NB4 (cell line): ENCODE measurements at regions not wholly inside any gene's neighbourhood (a gene's known extent, or its start where the extent isn't known, plus 50 kb on each side); places are given as distances from the start of the nearest gene placed in this dataset.

Source experiments
- CTCF ChIP-seq: IDR thresholded peaks from one replicate; pipeline ENCODE4 v1.5.1; 2012; ENCODE audit warnings: low read depth, low read length
- MYC ChIP-seq: IDR thresholded peaks from 2 replicates; pipeline ENCODE4 v1.6.1; 2011; ENCODE audit warnings: low read depth, low read length
- POLR2A ChIP-seq: IDR thresholded peaks from 2 replicates; pipeline ENCODE4 v1.6.1; 2011; ENCODE audit warnings: mild to moderate bottlenecking; ENCODE audit not compliant: insufficient read length; ENCODE audit errors: extremely low read depth
- TF ChIP-seq, protein P1 (sequence below): IDR thresholded peaks from 2 replicates; pipeline ENCODE4 v1.6.1; 2011; ENCODE audit warnings: low read depth, low read length

- no peak for TF ChIP-seq CTCF
- TF ChIP-seq POLR2A: no peak
- no peak for TF ChIP-seq MYC
- TF ChIP-seq, protein P1, sequence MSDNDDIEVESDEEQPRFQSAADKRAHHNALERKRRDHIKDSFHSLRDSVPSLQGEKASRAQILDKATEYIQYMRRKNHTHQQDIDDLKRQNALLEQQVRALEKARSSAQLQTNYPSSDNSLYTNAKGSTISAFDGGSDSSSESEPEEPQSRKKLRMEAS: no peak
Measured at GRCh38 chr13:51526202-51526601, 58.1 kb upstream of the WDFY2 start.
